IMR-90 (cell line): ENCODE measurements at regions not wholly inside any gene's neighbourhood (a gene's known extent, or its start where the extent isn't known, plus 50 kb on each side); places are given as distances from the start of the nearest gene placed in this dataset.

Source experiments
- ATAC-seq: fragments of 200-7000 bp; cut with Tn5 transposase; 2 replicates; pipeline ENCODE4 v1.9.1; 2020; ENCODE audit warnings: low read depth, mild to moderate bottlenecking, moderate library complexity
- BruUV-seq: library from RNA; stranded (reverse); fragments of 400-500 nt; replicated peaks from 2 replicates; lab custom pipeline; 2021; lab: Mats Ljungman, UMichigan
- CTCF ChIA-PET: fragments of 300-600 bp; formaldehyde crosslinking; extraction: SDS; loops from one replicate; lab custom pipeline; 2021; ENCODE audit warnings: antibody characterized with exemption; lab: Yijun Ruan, JAX
- POLR2A ChIA-PET: fragments of 300-600 bp; sonication (Branson Sonifier 250); formaldehyde crosslinking; loops from one replicate; lab custom pipeline; 2022; ENCODE audit warnings: antibody characterized with exemption; ENCODE audit not compliant: unreplicated experiment; lab: Charles Lee
- DNase-seq: peaks from one replicate; pipeline ENCODE4 v3.0.0; 2013
- H2AFZ ChIP-seq: replicated peaks from 2 replicates; pipeline ENCODE3; 2013; ENCODE audit warnings: low read length, mild to moderate bottlenecking; ENCODE audit not compliant: poor library complexity
- H2AK5ac ChIP-seq: 2 replicates; pipeline ENCODE4 v1.6.1; 2013; ENCODE audit warnings: low read depth, low read length, inconsistent platforms
- H2AK9ac ChIP-seq: replicated peaks from 2 replicates; pipeline ENCODE3; 2013; ENCODE audit warnings: mild to moderate bottlenecking, low read depth, low read length, moderate library complexity; ENCODE audit not compliant: poor library complexity
- H2BK120ac ChIP-seq: 2 replicates; pipeline ENCODE4 v1.6.1; 2013; ENCODE audit warnings: low read depth, low read length, inconsistent platforms
- H2BK15ac ChIP-seq: 3 replicates; pipeline ENCODE4 v1.6.1; 2013; ENCODE audit warnings: low read depth, low read length, inconsistent platforms
- H2BK20ac ChIP-seq: 2 replicates; pipeline ENCODE4 v1.6.1; 2013; ENCODE audit warnings: low read depth, mild to moderate bottlenecking, inconsistent platforms, low read length, moderate library complexity
- H2BK5ac ChIP-seq: 2 replicates; pipeline ENCODE4 v1.6.1; 2013; ENCODE audit warnings: mild to moderate bottlenecking, low read depth, low read length, inconsistent platforms; ENCODE audit not compliant: poor library complexity, severe bottlenecking
- H3K14ac ChIP-seq: replicated peaks from 2 replicates; pipeline ENCODE4 v1.6.1; 2013; ENCODE audit warnings: low read depth, low read length, inconsistent platforms
- H3K18ac ChIP-seq: 2 replicates; pipeline ENCODE4 v1.6.1; 2013; ENCODE audit warnings: low read depth, low read length, control low read depth
- H3K23ac ChIP-seq: 2 replicates; pipeline ENCODE4 v1.6.1; 2013; ENCODE audit warnings: low read depth, low read length, inconsistent platforms
- H3K27ac ChIP-seq: 2 replicates; pipeline ENCODE4 v1.5.1; 2013; ENCODE audit warnings: mild to moderate bottlenecking, control low read depth, low read length; ENCODE audit not compliant: insufficient read depth
- H3K27me3 ChIP-seq: 2 replicates; pipeline ENCODE4 v1.6.1; 2013; ENCODE audit warnings: low read length; ENCODE audit not compliant: control insufficient read depth, insufficient read depth
- H3K36me3 ChIP-seq: 2 replicates; pipeline ENCODE4 v1.6.1; 2013; ENCODE audit warnings: low read length, mixed read lengths; ENCODE audit not compliant: control insufficient read depth, insufficient read depth
- H3K4ac ChIP-seq: 2 replicates; pipeline ENCODE4 v1.6.1; 2013; ENCODE audit warnings: low read depth, low read length, inconsistent platforms
- H3K4me1 ChIP-seq: 2 replicates; pipeline ENCODE4 v1.6.1; 2013; ENCODE audit warnings: low read length, mixed read lengths; ENCODE audit not compliant: control insufficient read depth, insufficient read depth
- H3K4me2 ChIP-seq: 2 replicates; pipeline ENCODE4 v1.6.1; 2013; ENCODE audit warnings: low read depth, mild to moderate bottlenecking, control low read depth, low read length, moderate library complexity
- H3K4me3 ChIP-seq: 2 replicates; pipeline ENCODE4 v1.5.1; 2013; ENCODE audit warnings: low read depth, mild to moderate bottlenecking, control low read depth, low read length, moderate library complexity; ENCODE audit not compliant: insufficient read depth
- H3K56ac ChIP-seq: 2 replicates; pipeline ENCODE4 v1.6.1; 2013; ENCODE audit warnings: low read length, inconsistent platforms; ENCODE audit not compliant: insufficient read depth; ENCODE audit errors: extremely low read depth
- H3K79me1 ChIP-seq, 2 experiments: 2 replicates each; pipeline ENCODE4 v1.6.1; 2013; ENCODE audit warnings: low read length in 2 of 2, inconsistent platforms in 1 of 2, low read depth in 1 of 2
- H3K9ac ChIP-seq: 2 replicates; pipeline ENCODE4 v1.6.1; 2013; ENCODE audit warnings: low read depth, low read length, control low read depth
- H3K9me1 ChIP-seq: 2 replicates; pipeline ENCODE4 v1.6.1; 2013; ENCODE audit warnings: low read length, inconsistent platforms; ENCODE audit not compliant: insufficient read depth
- H3K9me3 ChIP-seq: 2 replicates; pipeline ENCODE4 v1.6.1; 2013; ENCODE audit warnings: low read length; ENCODE audit not compliant: control insufficient read depth, insufficient read depth
- H4K20me1 ChIP-seq: 2 replicates; pipeline ENCODE4 v1.6.1; 2013; ENCODE audit warnings: low read length, inconsistent platforms; ENCODE audit not compliant: insufficient read depth
- H4K5ac ChIP-seq: 2 replicates; pipeline ENCODE4 v1.6.1; 2013; ENCODE audit warnings: mild to moderate bottlenecking, low read depth, low read length, control low read depth
- H4K8ac ChIP-seq, 2 experiments: 2 replicates each; pipeline ENCODE4 v1.6.1; 2013; ENCODE audit warnings: low read depth in 2 of 2, low read length in 2 of 2, control low read depth in 1 of 2, inconsistent platforms in 1 of 2
- H4K91ac ChIP-seq: 2 replicates; pipeline ENCODE4 v1.6.1; 2013; ENCODE audit warnings: low read depth, low read length, inconsistent platforms; ENCODE audit not compliant: insufficient read depth
- ELK1 ChIP-seq: fragments of 150-350 bp; IDR thresholded peaks from 2 replicates; pipeline ENCODE4 v1.6.1; 2016; ENCODE audit warnings: low read depth, mild to moderate bottlenecking, low read length, moderate library complexity, borderline replicate concordance
- MAFK ChIP-seq: IDR thresholded peaks from 2 replicates; pipeline ENCODE4 v1.6.1; 2012; ENCODE audit warnings: low read depth, low read length, improper control_type of control experiment
- NFE2L2 ChIP-seq: fragments of 150-350 bp; IDR thresholded peaks from 2 replicates; pipeline ENCODE4 v1.6.1; 2016; ENCODE audit warnings: low read depth, mild to moderate bottlenecking, low read length
- RAD21 ChIP-seq: IDR thresholded peaks from 2 replicates; pipeline ENCODE4 v1.6.1; 2012; ENCODE audit warnings: low read length, improper control_type of control experiment
- dilution Hi-C: fragments of 300-500 bp; cut with HindIII; formaldehyde crosslinking; loops from one replicate; pipeline ENCODE4 v1.14.3; 2018; ENCODE audit warnings: low sequenced_read_pairs; ENCODE audit not compliant: unreplicated experiment
- in situ Hi-C: fragments of 300-500 bp; cut with MboI; formaldehyde crosslinking; loops from 3 replicates; pipeline ENCODE4 v1.14.3; 2019; ENCODE audit warnings: low sequenced_read_pairs, inconsistent platforms, mixed read lengths
- intact Hi-C: fragments of 100-400 bp; cut with micrococcal nuclease; formaldehyde crosslinking; loops from 2 replicates; pipeline ENCODE4 v1.10.0; 2022

- ATAC-seq = no peak
- H3K23ac ChIP-seq = no peak overlapping the region
- H3K36me3 ChIP-seq = no peaks in the 10 kb centered on the region
- no peak overlapping the region for H4K91ac ChIP-seq
- H2BK15ac ChIP-seq = no peak overlapping the region
- H3K9me1 ChIP-seq = no peaks in the 10 kb centered on the region
- no peak overlapping the region for H3K14ac ChIP-seq
- no peak overlapping the region for H2BK5ac ChIP-seq
- BruUV-seq = no TSS peak
- H2AK9ac ChIP-seq = no peak overlapping the region
- no peak overlapping the region for H2BK120ac ChIP-seq
- H4K20me1 ChIP-seq = no peaks in the 10 kb centered on the region
- H3K4me1 ChIP-seq = peaks cover 2% of the 10 kb centered on the region; the same call in 1 of the 2 replicates
- H2BK20ac ChIP-seq = no peak overlapping the region
- dilution Hi-C loops = no loop called here
- H3K27me3 ChIP-seq = no peaks in the 10 kb centered on the region
- TF ChIP-seq ELK1 (no peak), NFE2L2 (no peak), MAFK (no peak), RAD21 (no peak)
- no peak overlapping the region for H3K4me2 ChIP-seq
- no peak overlapping the region for H3K27ac ChIP-seq
- no peak overlapping the region for H2AK5ac ChIP-seq
- H3K56ac ChIP-seq = no peak overlapping the region
- H4K5ac ChIP-seq = no peak overlapping the region
- H3K4ac ChIP-seq = no peak overlapping the region
- CTCF ChIA-PET = interaction anchor here (0.5 kb wide), 1 partner anchor 494 kb away, joined by 3 read pairs; no protein-coding TSS in a partner anchor
- POLR2A ChIA-PET = no interaction called here
- peaks cover 2% of the 10 kb centered on the region; the same call in 1 of the 2 replicates for H3K9me3 ChIP-seq
- intact Hi-C loops = no loop called here
- H3K79me1 ChIP-seq = no peaks in the 10 kb centered on the region
- no peak overlapping the region for H3K4me3 ChIP-seq
- H3K18ac ChIP-seq = no peak overlapping the region
- in situ Hi-C loops = no loop called here
- no peak overlapping the region for H4K8ac ChIP-seq
- H2AFZ ChIP-seq = no peak overlapping the region
- H3K9ac ChIP-seq = no peak overlapping the region
- DNase-seq = no peak
Measured at GRCh38 chr1:78755986-78756385, 106.4 kb downstream of the IFI44 start.
